Fibroblast of villous mesenchyme (primary cell): ENCODE measurements at regions not wholly inside any gene's neighbourhood (a gene's known extent, or its start where the extent isn't known, plus 50 kb on each side); places are given as distances from the start of the nearest gene placed in this dataset.

Source experiments
- DNase-seq: peaks from one replicate; pipeline ENCODE4 v3.0.0-alpha.2; 2010; ENCODE audit warnings: low read depth
- H3K4me3 ChIP-seq: 2 replicates; pipeline ENCODE4 v1.5.1; 2011; ENCODE audit warnings: low read depth, mild to moderate bottlenecking, low read length
- TF ChIP-seq, protein P1 (sequence below): IDR thresholded peaks from 2 replicates; pipeline ENCODE4 v1.5.1; 2012; ENCODE audit warnings: low read depth, mild to moderate bottlenecking, low read length; ENCODE audit not compliant: insufficient read depth

DNA sequence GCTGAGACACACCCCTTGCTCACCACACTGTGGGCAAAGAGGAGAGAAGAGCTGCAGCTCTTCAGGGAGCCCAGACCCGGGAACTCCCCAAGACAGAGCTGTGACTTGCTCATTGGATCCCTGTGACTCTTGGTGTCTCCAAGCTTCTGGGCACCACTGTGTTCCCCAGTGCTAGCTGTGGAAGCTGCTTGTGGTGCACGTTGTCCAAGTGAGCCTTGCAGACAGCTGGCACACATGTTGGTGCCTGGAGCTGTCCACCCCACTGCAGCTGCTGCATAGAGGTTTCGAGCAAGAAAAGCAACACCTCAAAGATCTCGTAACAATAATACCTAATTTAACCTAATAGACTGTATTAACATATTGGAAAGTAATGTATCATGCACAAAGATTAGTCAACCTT is 1089.3 kb downstream of the PCDH18 start:
- TF ChIP-seq, protein P1, sequence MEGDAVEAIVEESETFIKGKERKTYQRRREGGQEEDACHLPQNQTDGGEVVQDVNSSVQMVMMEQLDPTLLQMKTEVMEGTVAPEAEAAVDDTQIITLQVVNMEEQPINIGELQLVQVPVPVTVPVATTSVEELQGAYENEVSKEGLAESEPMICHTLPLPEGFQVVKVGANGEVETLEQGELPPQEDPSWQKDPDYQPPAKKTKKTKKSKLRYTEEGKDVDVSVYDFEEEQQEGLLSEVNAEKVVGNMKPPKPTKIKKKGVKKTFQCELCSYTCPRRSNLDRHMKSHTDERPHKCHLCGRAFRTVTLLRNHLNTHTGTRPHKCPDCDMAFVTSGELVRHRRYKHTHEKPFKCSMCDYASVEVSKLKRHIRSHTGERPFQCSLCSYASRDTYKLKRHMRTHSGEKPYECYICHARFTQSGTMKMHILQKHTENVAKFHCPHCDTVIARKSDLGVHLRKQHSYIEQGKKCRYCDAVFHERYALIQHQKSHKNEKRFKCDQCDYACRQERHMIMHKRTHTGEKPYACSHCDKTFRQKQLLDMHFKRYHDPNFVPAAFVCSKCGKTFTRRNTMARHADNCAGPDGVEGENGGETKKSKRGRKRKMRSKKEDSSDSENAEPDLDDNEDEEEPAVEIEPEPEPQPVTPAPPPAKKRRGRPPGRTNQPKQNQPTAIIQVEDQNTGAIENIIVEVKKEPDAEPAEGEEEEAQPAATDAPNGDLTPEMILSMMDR = no peak
- no peak for DNase-seq
- no peak overlapping the region for H3K4me3 ChIP-seq

DNA sequence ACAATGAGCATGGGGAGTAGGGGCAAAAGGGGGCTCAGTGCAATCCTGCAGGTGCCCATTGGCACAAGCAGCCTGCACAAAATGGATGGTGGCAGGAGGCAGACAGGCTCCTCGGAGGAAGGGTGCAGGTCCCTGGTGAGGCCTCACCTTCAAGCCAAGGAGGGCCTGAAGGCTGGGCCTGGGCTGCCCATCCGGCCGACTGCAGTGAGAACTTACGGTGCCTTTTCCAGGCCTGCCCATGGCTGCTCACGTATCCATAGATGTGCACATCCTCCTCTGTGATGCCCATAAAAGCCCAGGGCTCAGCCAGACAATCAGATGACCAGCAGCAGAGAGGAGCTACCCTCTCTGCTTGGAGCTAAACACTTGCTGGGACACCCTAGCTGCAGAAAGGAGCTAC is 1089.8 kb downstream of the PCDH18 start:
- H3K4me3 ChIP-seq = no peak overlapping the region
- no peak for DNase-seq
- TF ChIP-seq, protein P1 = no peak

DNA sequence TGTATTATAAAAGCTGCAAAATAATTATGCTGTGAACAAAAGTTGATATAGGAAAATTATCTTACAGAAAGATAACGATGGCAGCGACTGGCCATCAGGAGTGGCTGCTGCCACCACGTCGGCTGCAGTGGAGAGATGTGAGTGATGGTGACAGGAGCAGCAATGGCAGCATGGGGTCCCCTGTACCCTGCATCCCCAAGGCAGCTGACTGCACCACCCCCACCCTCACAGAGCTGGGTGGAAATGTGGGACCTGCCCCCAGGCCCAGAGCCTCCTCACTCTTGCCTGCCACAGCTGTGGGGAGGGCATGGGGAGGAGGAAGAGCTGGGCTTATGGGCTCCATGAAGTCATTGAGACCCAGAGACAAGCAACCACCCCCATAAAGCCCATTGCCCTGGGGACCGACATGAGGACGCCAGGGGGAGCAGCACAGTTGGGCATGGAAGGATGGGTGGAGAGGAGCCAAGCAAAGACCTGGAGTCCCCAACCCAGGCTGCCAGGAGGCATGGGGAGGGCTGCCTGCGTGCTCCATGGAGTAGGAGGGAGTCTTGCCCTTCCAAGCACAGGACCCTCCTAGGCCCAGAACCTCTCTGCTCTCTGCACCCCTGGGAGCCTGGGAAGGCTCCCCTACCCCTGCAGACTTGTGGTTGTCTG is 1090.5 kb downstream of the PCDH18 start:
- no peak overlapping the region for H3K4me3 ChIP-seq
- DNase-seq = no peak
- TF ChIP-seq, protein P1 = no peak

DNA sequence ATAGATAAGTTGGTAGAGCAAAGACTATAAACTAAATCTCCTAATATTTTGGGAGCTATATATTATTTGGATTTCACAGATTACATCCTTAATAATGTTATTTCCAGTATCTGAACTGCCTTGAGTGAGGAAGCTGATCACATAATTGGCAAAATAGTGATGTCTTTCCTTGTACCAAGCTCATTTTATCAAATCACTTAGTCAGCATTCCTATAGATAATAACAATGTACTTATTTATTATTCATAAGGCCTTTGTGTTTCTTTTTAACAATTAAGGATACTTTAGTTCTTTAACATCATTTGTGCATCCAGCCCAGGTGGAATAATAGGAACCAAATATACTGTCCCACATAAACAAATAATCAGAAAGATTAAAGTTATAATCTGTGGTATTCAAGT is 1093.6 kb downstream of the PCDH18 start:
- H3K4me3 ChIP-seq = no peak overlapping the region
- TF ChIP-seq, protein P1 = no peak
- DNase-seq = no peak

DNA sequence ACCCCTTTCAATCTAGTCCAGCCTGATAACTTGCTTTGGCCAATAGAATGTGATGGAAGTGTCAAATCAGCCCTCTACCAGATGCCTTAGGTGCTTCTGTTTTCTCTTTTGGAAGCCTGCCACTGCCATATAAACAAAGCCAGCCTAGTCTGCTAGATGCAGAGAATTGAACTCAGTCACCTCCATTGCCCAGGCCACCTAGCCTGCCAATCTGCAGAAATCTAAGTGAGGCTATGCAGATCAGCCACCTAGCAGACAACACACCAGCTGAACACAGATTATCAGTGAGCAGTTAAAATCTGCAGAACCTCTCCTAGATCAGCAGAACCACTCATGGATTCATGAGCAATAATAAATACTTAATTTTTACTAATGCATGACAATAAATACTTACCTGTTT is 1108.2 kb downstream of the PCDH18 start:
- TF ChIP-seq, protein P1 = no peak
- no peak overlapping the region for H3K4me3 ChIP-seq
- no peak for DNase-seq

DNA sequence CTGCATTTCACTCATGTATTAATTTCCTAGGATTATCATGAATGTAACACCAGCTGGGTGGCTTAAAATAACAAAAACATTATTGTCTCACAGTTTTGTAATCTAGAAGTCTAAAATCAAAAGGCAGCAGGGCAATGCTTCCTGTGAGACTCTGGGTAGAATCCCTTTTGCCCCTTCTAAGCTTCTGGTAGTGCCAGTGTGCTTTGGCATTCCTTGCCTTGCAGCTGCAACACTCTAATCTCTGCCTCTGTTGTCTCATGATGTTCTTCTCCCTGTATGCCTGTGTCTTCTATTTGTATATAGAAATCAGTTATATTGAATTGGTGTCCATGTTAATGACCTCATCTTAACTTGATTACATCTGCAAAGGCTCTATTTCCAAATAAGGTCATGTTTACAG is 1117.3 kb downstream of the PCDH18 start:
- DNase-seq = no peak
- no peak overlapping the region for H3K4me3 ChIP-seq
- TF ChIP-seq, protein P1 = no peak

DNA sequence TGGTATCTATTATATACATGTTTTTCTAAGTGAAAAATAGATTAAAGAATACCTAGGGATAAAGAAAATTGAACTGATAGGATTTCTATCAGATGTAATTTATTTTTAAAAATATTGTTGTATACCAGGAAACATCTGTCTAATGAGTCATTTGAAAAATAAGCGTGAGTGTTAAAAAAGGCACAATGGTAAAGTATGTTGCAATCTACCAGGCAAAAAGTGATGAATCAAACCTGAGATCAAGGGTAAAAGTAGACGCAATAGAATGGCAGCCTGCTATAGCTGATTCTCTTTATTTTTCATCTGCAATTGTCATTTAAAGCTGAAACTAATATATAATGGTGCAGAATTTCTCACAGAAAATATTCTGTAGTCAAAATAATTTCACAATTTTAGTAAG is 1119.6 kb downstream of the PCDH18 start:
- DNase-seq = peak; percentile 12
- no peak overlapping the region for H3K4me3 ChIP-seq
- TF ChIP-seq, protein P1 = no peak
